ENCODE measurements at regions not wholly inside any gene's neighbourhood (a gene's known extent, or its start where the extent isn't known, plus 50 kb on each side); places are given as distances from the start of the nearest gene placed in this dataset.
A peak's percentile ranks its signal among the peaks of the same experiment; 100 is the strongest.

DNA sequence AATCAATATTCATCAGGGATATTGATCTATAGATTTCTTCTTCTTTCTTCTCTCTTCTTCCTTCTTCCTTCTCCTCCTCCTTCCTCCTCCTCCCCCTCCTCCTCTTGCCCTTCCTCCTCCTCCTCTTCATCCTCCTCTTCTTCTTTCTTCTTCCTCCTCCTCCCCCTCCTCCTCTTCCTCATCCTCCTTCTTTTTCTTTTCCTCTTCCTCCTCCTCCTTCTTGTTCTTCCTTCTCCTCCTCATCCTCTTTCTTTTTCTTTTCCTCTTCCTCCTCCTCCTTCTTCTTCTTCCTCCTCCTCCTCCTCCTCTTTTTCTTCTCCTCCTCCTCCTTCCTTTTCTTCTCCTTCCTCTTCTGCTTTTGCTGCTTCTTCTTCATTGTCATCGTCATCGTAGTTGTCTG lies 52.4 kb upstream of the SERINC1 start:
- no peak for DNase-seq

DNA sequence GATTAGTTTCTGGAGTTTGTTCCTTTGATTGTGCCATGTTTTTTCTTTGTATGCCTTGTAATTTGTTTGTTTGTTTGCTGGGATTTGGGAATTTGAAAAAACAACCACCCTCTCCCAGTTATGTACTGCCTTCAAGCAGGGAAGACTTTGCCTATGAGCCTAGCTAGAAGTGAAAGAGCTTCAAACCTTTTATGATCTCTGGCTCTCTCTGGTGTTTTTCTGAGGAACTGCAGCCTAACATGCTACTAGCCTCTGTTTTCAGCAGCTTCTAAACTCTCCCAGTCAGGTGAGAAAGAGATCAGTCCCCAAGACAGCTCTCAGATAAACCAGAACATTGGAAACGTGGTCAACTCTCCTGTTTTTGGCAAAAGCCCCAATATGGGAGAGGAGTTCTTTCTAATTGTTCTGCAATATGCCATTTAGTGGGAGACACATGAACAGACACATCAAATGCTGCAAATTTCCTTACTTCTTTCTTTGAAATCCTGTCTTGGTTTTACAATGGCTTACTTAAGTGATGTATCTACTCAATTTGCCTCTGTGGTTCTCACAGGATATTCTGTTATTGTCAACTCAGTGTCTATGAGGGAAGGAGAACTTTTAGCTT lies 58.9 kb upstream of the SERINC1 start:
- DNase-seq: peak in 17 of 58 donors; percentile 0 to 33 (median 10)

GRCh38 chr6:122548281-122548680 lies 61.9 kb upstream of the PKIB start:
- DNase-seq: no peak

- DNase-seq: no peak
Measured at GRCh38 chr6:122548820-122549219, 61.4 kb upstream of the PKIB start.

GRCh38 chr6:122553697-122554096 lies 56.5 kb upstream of the PKIB start:
- DNase-seq: no peak

DNA sequence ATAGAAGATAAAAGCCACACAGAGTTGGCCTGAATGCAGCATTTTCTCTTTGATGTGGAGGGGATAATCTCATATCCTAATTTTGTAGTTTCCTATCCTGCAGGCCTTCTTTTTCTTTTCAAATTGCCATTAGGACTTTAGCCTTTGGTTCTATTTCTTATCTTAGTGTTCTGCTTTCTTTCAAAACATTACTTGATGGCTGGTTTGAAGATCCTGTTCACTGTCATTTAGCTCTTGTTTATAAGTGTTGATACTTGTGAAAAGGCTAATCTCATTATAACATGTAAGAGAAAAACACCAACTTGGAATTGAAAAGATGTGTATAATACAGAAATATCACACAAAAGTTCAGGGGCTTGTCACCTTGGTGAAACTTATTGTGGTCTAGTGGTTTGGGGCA lies 54.6 kb upstream of the PKIB start:
- DNase-seq: no peak

DNA sequence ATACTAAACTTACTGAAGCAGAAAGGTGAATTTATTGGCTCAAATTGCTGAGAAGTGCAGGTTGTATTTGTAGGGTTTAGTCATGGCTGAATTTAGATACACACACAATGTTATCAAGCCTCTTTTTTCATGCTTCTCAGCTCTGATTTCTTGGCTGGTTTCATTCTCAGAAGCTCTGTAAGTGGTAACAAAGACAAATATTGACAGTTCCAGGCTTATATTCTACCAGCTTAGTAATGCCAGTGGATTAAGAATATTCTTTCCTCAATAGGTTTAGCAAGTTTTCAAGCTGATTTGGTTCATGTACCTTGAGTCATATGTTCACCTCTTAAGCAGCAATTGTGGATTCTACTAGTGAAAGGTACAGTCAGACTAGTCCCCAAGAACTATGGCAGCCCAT lies 52.1 kb upstream of the PKIB start:
- DNase-seq: no peak

Data from anterior cingulate cortex (tissue), 58 donors.